ENCODE measurements at regions not wholly inside any gene's neighbourhood (a gene's known extent, or its start where the extent isn't known, plus 50 kb on each side); places are given as distances from the start of the nearest gene placed in this dataset.

DNA sequence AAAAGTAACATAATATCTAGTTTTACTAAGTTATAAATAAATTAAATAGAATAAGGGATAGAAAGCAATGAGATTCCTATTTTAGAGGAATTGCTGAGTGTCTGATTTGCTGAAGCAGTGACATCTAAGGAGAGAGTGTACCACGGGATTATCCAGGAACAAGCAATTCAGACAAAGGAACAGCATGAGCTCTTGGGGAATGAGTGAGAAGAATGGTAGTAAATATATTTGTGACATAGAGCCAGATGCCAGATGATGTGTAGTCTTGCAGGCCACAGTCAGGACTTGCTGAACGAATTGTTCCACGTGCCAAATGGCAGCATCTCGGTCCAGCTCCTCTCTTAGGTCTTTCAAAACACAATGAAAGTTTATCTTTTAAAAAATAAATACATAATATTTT lies 339.2 kb downstream of the TENT5A start:
- TF ChIP-seq POLR2A (IDR thresholded peaks at IDR 0.05; ENCODE audit: low read depth, low read length) (no peak), TAF1 (IDR thresholded peaks at IDR 0.05; ENCODE audit: low read depth, low read length) (no peak)

All from GM12891 (cell line).